GM12878 (cell line): ENCODE measurements at regions not wholly inside any gene's neighbourhood (a gene's known extent, or its start where the extent isn't known, plus 50 kb on each side); places are given as distances from the start of the nearest gene placed in this dataset.

ENCODE experiments used
- ATF7 ChIP-seq: fragments of 450-650 bp; IDR thresholded peaks from 2 replicates; pipeline ENCODE4 v1.6.1; 2016; ENCODE audit warnings: low read depth, mild to moderate bottlenecking
- BHLHE40 ChIP-seq, 2 experiments: fragments of 450-650 bp in 1 of 2; IDR thresholded peaks; 2 replicates each; pipeline ENCODE4 v1.6.1; 2011 to 2017; ENCODE audit warnings: low read depth in 2 of 2, borderline replicate concordance in 1 of 2, improper control_type of control experiment in 1 of 2, low read length in 1 of 2, mild to moderate bottlenecking in 1 of 2
- EZH2 ChIP-seq: IDR thresholded peaks from 2 replicates; pipeline ENCODE4 v1.6.1; 2012; ENCODE audit warnings: low read depth, mild to moderate bottlenecking, control low read depth, inconsistent platforms, low read length, borderline replicate concordance; ENCODE audit not compliant: control insufficient read depth
- POLR2A ChIP-seq: IDR thresholded peaks from 2 replicates; pipeline ENCODE4 v1.6.1; 2011; ENCODE audit warnings: low read depth, mild to moderate bottlenecking, low read length
- POLR2AphosphoS5 ChIP-seq: IDR thresholded peaks from 2 replicates; pipeline ENCODE4 v1.6.1; 2011; ENCODE audit warnings: mild to moderate bottlenecking, low read length, inconsistent platforms
- RFX5 ChIP-seq: IDR thresholded peaks from 2 replicates; pipeline ENCODE4 v1.6.1; 2011; ENCODE audit warnings: low read depth, low read length, improper control_type of control experiment
- SPI1 ChIP-seq: IDR thresholded peaks from 2 replicates; pipeline ENCODE4 v1.6.1; 2011; ENCODE audit warnings: low read depth, mild to moderate bottlenecking, low read length, moderate library complexity, borderline replicate concordance; ENCODE audit not compliant: insufficient read depth
- STAT3 ChIP-seq: IDR thresholded peaks from 2 replicates; pipeline ENCODE4 v1.6.1; 2011; ENCODE audit warnings: low read depth, low read length, improper control_type of control experiment
- ZNF24 ChIP-seq: fragments of 450-650 bp; IDR thresholded peaks from 2 replicates; pipeline ENCODE4 v1.6.1; 2017; ENCODE audit warnings: antibody characterized with exemption, mild to moderate bottlenecking
- ZZZ3 ChIP-seq: IDR thresholded peaks from 2 replicates; pipeline ENCODE4 v1.6.1; 2011; ENCODE audit warnings: low read depth; ENCODE audit not compliant: control insufficient read depth, insufficient read length
- TF ChIP-seq, protein P1 (sequence below), 3 experiments: IDR thresholded peaks in 2 of 3; conservative IDR thresholded peaks in 1 of 3; 2 replicates each; pipeline ENCODE4 v1.5.1; 2011; ENCODE audit warnings: low read depth in 3 of 3, low read length in 3 of 3, mild to moderate bottlenecking in 3 of 3, control low read depth in 2 of 3, moderate library complexity in 2 of 3, inconsistent platforms in 1 of 3, mixed read lengths in 1 of 3; ENCODE audit not compliant: control insufficient read depth in 2 of 3, insufficient read depth in 1 of 3; ENCODE audit errors: extremely low read depth in 1 of 3
- TF ChIP-seq, protein P2 (sequence below): fragments of 450-650 bp; formaldehyde crosslinking; IDR thresholded peaks from 2 replicates; pipeline ENCODE4 v1.4.0; 2020; ENCODE audit warnings: mild to moderate bottlenecking, moderate library complexity
- TF ChIP-seq, protein P3 (sequence below): IDR thresholded peaks from 2 replicates; pipeline ENCODE4 v1.6.1; 2011; ENCODE audit warnings: low read depth, low read length, improper control_type of control experiment, borderline replicate concordance

DNA sequence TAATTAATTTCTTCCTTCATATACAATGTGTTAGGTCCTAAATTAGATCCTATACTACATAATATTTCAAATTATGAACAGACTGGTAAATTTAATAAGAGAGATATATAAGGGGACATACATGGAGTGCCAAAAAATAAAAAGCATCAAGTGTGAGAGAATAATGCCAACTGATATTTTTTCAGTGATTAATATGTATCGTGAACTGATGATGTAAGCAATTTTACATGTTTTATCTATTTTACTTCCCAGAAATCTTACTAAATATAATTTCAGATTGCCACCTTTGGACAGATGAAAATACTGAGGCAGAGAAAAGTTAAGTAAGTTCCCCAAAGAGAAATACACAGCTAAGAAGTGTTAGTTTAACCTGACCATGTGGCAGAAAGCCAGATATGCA, 870.8 kb downstream of the SLITRK5 start:
- TF ChIP-seq EZH2, result no peak
- no peak for TF ChIP-seq POLR2A
- TF ChIP-seq ZNF24, result no peak
- TF ChIP-seq ZZZ3, result no peak
- TF ChIP-seq, protein P1, sequence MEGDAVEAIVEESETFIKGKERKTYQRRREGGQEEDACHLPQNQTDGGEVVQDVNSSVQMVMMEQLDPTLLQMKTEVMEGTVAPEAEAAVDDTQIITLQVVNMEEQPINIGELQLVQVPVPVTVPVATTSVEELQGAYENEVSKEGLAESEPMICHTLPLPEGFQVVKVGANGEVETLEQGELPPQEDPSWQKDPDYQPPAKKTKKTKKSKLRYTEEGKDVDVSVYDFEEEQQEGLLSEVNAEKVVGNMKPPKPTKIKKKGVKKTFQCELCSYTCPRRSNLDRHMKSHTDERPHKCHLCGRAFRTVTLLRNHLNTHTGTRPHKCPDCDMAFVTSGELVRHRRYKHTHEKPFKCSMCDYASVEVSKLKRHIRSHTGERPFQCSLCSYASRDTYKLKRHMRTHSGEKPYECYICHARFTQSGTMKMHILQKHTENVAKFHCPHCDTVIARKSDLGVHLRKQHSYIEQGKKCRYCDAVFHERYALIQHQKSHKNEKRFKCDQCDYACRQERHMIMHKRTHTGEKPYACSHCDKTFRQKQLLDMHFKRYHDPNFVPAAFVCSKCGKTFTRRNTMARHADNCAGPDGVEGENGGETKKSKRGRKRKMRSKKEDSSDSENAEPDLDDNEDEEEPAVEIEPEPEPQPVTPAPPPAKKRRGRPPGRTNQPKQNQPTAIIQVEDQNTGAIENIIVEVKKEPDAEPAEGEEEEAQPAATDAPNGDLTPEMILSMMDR (IDR thresholded peaks at IDR 0.05 in 2 of 3, conservative IDR thresholded peaks at IDR 0.05 in 1 of 3; ENCODE audit: control insufficient read depth in 2 of 3, extremely low read depth in 1 of 3, insufficient read depth in 1 of 3, low read depth in 3 of 3, low read length in 3 of 3), result no peak
- no peak for TF ChIP-seq POLR2AphosphoS5
- TF ChIP-seq BHLHE40 (IDR thresholded peaks at IDR 0.05; ENCODE audit: borderline replicate concordance in 1 of 2, low read depth in 2 of 2, low read length in 1 of 2), result no peak
- TF ChIP-seq, protein P2, sequence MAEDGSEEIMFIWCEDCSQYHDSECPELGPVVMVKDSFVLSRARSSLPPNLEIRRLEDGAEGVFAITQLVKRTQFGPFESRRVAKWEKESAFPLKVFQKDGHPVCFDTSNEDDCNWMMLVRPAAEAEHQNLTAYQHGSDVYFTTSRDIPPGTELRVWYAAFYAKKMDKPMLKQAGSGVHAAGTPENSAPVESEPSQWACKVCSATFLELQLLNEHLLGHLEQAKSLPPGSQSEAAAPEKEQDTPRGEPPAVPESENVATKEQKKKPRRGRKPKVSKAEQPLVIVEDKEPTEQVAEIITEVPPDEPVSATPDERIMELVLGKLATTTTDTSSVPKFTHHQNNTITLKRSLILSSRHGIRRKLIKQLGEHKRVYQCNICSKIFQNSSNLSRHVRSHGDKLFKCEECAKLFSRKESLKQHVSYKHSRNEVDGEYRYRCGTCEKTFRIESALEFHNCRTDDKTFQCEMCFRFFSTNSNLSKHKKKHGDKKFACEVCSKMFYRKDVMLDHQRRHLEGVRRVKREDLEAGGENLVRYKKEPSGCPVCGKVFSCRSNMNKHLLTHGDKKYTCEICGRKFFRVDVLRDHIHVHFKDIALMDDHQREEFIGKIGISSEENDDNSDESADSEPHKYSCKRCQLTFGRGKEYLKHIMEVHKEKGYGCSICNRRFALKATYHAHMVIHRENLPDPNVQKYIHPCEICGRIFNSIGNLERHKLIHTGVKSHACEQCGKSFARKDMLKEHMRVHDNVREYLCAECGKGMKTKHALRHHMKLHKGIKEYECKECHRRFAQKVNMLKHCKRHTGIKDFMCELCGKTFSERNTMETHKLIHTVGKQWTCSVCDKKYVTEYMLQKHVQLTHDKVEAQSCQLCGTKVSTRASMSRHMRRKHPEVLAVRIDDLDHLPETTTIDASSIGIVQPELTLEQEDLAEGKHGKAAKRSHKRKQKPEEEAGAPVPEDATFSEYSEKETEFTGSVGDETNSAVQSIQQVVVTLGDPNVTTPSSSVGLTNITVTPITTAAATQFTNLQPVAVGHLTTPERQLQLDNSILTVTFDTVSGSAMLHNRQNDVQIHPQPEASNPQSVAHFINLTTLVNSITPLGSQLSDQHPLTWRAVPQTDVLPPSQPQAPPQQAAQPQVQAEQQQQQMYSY, result no peak
- TF ChIP-seq STAT3, result no peak
- TF ChIP-seq, protein P3, sequence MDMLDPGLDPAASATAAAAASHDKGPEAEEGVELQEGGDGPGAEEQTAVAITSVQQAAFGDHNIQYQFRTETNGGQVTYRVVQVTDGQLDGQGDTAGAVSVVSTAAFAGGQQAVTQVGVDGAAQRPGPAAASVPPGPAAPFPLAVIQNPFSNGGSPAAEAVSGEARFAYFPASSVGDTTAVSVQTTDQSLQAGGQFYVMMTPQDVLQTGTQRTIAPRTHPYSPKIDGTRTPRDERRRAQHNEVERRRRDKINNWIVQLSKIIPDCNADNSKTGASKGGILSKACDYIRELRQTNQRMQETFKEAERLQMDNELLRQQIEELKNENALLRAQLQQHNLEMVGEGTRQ, result no peak
- TF ChIP-seq SPI1, result no peak
- TF ChIP-seq ATF7, result no peak
- no peak for TF ChIP-seq RFX5
